Left lung (tissue), 4 donors: ENCODE measurements at regions not wholly inside any gene's neighbourhood (a gene's known extent, or its start where the extent isn't known, plus 50 kb on each side); places are given as distances from the start of the nearest gene placed in this dataset.

Experiments used
- ATAC-seq: fragments of 200-7000 bp; cut with Tn5 transposase; one replicate; pipeline ENCODE4 v1.9.1; 2020; ENCODE audit warnings: moderate library complexity
- DNase-seq, 4 donors: peaks; one replicate each; pipeline ENCODE4 v3.0.0-alpha.2; 2013 to 2020
- H3K27ac ChIP-seq, 2 donors: fragments of 200-600 bp; sonication (generic) in 1 of 2; one replicate each; pipeline versions ENCODE4 v1.5.0 to v1.8.0; 2020 to 2021
- H3K27me3 ChIP-seq, 2 donors: fragments of 200-600 bp; sonication (generic) in 1 of 2; one replicate each; pipeline versions ENCODE4 v1.5.0 to v1.8.0; 2020 to 2021
- H3K36me3 ChIP-seq, 2 donors: fragments of 200-600 bp; sonication (generic) in 1 of 2; one replicate each; pipeline versions ENCODE4 v1.5.0 to v1.8.0; 2020 to 2021
- H3K4me1 ChIP-seq, 2 donors: fragments of 200-600 bp; one replicate each; pipeline ENCODE4 v1.8.0; 2021
- H3K4me3 ChIP-seq, 2 donors: fragments of 200-600 bp; sonication (generic) in 1 of 2; one replicate each; pipeline versions ENCODE4 v1.5.0 to v1.8.0; 2020 to 2021; ENCODE audit warnings: mild to moderate bottlenecking in 1 of 2
- H3K9me3 ChIP-seq, 2 donors: fragments of 200-600 bp; sonication (generic) in 1 of 2; one replicate each; pipeline versions ENCODE4 v1.5.0 to v1.8.0; 2020 to 2021
- CTCF ChIP-seq, 2 donors: fragments of 200-600 bp; sonication (generic) in 1 of 2; IDR thresholded peaks; one replicate each; pipeline versions ENCODE4 v1.5.0 to v1.8.0; 2021; ENCODE audit warnings: antibody characterized with exemption in 2 of 2
- intact Hi-C, 2 donors: fragments of 100-400 bp; cut with DNase I; formaldehyde crosslinking; loops; one replicate each; pipeline versions ENCODE4 v1.11.2 to v1.14.2; 2022
- donor health status: DM: no; HTN: yes; CAD: no.
- donor health status: DM: no; HTN: no; CAD: no.

- H3K9me3 ChIP-seq: no peaks in the 10 kb centered on the region
- intact Hi-C loops: no loop called here
- H3K4me1 ChIP-seq: no peaks in the 10 kb centered on the region
- ATAC-seq (peak; percentile 50), DNase-seq (peak in 2 of 4 donors; percentile 1 to 15)
- H3K36me3 ChIP-seq: no peaks in the 10 kb centered on the region
- H3K27me3 ChIP-seq: no peaks in the 10 kb centered on the region
- no peak for TF ChIP-seq CTCF (IDR thresholded peaks at IDR 0.05)
- H3K4me3 ChIP-seq: no peak overlapping the region
- H3K27ac ChIP-seq: no peak overlapping the region
These were observed 170.9 kb upstream of the SMIM30 start for GRCh38 chr7:113289140-113289740.

GRCh38 chr7:113285411-113285810 is 167.1 kb upstream of the SMIM30 start:
- H3K4me1 ChIP-seq: no peaks in the 10 kb centered on the region
- no peak for TF ChIP-seq CTCF (IDR thresholded peaks at IDR 0.05)
- H3K9me3 ChIP-seq: no peaks in the 10 kb centered on the region
- H3K4me3 ChIP-seq: no peak overlapping the region
- ATAC-seq: no peak
- H3K36me3 ChIP-seq: no peaks in the 10 kb centered on the region
- no peaks in the 10 kb centered on the region for H3K27me3 ChIP-seq
- intact Hi-C loops: no loop called here
- H3K27ac ChIP-seq: no peak overlapping the region
- DNase-seq: no peak

- Histone ChIP-seq H3K27ac (no peak overlapping the region), H3K4me1 (no peaks in the 10 kb centered on the region), H3K36me3 (no peaks in the 10 kb centered on the region), H3K27me3 (no peaks in the 10 kb centered on the region), H3K4me3 (no peak overlapping the region), H3K9me3 (no peaks in the 10 kb centered on the region)
- no peak for ATAC-seq
- no peak for TF ChIP-seq CTCF (IDR thresholded peaks at IDR 0.05)
- DNase-seq: no peak
- intact Hi-C loops: no loop called here
These were observed 165.5 kb upstream of the SMIM30 start for GRCh38 chr7:113283861-113284260.

GRCh38 chr7:113282875-113283274 is 164.5 kb upstream of the SMIM30 start:
- no peak for TF ChIP-seq CTCF (IDR thresholded peaks at IDR 0.05)
- H3K9me3 ChIP-seq: no peaks in the 10 kb centered on the region
- no peak for DNase-seq
- H3K27ac ChIP-seq: no peak overlapping the region
- no peaks in the 10 kb centered on the region for H3K27me3 ChIP-seq
- intact Hi-C loops: no loop called here
- no peak for ATAC-seq
- no peaks in the 10 kb centered on the region for H3K4me1 ChIP-seq
- H3K4me3 ChIP-seq: no peak overlapping the region
- H3K36me3 ChIP-seq: no peaks in the 10 kb centered on the region

GRCh38 chr7:113281223-113281622 is 162.9 kb upstream of the SMIM30 start:
- Histone ChIP-seq H3K27ac (no peak overlapping the region), H3K9me3 (peaks cover 0 to 8% of the 10 kb centered on the region in 2 donors), H3K4me3 (no peak overlapping the region), H3K27me3 (no peaks in the 10 kb centered on the region), H3K36me3 (no peaks in the 10 kb centered on the region), H3K4me1 (no peaks in the 10 kb centered on the region)
- TF ChIP-seq CTCF (IDR thresholded peaks at IDR 0.05): no peak
- ATAC-seq (no peak), DNase-seq (no peak)
- intact Hi-C loops: no loop called here
